AG09319 (cell line): ENCODE measurements at regions not wholly inside any gene's neighbourhood (a gene's known extent, or its start where the extent isn't known, plus 50 kb on each side); places are given as distances from the start of the nearest gene placed in this dataset.

Experiments used
- DNase-seq: peaks from one replicate; pipeline ENCODE4 v3.0.0-alpha.2; 2010; ENCODE audit warnings: low read depth; ENCODE audit errors: extremely low read depth
- CTCF ChIP-seq: IDR thresholded peaks from 2 replicates; pipeline ENCODE4 v1.5.1; 2011; ENCODE audit warnings: low read depth, mild to moderate bottlenecking, inconsistent platforms, low read length, moderate library complexity

DNA sequence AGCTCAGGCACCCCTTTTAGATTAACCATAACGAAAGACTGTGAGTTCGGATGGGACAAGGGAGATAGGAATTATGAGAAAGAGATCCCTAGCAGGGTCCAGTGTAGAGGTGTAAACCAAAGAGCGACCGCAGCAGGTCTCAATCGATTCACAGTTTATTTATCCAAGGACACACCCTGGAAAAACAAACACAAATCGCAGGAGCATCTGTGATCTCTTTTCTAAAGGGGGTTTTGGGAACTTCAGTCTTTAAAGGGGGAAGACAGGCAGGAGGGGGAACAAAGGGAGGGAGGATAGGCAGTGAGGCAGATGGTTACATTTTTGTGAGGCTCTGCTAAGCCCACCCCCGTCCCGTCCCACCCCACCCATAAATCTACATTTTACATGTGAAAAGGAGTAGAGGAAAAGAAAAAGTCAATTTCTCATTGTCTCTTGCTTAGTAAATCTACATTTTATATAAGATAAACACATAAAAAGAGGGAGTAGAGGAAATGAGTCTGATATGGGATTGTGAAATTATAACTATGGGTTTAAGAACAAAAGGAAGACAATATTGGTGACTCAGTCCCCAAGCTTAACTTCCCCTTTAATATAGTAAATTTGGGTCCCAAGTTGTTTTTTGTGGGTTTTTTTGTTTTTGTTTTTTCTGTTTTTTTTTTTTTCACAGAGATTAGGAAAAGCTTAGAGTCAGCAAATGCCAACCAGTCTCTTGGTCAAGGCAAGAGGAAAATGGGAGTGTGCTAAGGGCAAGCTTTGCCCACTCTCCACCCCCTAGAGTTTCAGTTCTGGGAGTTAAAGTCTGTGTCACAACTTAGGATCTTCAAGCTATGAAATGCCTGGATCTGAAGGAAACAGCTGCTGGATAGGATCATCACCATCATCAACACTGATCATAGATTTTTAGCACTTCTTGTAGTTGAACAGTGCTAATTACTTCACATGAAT lies 160.9 kb upstream of the CDH5 start:
- TF ChIP-seq CTCF = no peak

GRCh38 chr16:66204756-66205155 lies 161.7 kb upstream of the CDH5 start:
- TF ChIP-seq CTCF = no peak
- DNase-seq = no peak

More for the DNA sequence above, 160.9 kb upstream of the CDH5 start:
- no peak for DNase-seq

- no peak for TF ChIP-seq CTCF
- no peak for DNase-seq
These were observed 163.0 kb upstream of the CDH5 start for GRCh38 chr16:66203476-66203875.

GRCh38 chr16:66199189-66199588 lies 167.3 kb upstream of the CDH5 start:
- TF ChIP-seq CTCF = no peak
- peak; percentile 16 for DNase-seq

GRCh38 chr16:66198641-66199040 lies 167.8 kb upstream of the CDH5 start:
- DNase-seq = no peak
- no peak for TF ChIP-seq CTCF

DNA sequence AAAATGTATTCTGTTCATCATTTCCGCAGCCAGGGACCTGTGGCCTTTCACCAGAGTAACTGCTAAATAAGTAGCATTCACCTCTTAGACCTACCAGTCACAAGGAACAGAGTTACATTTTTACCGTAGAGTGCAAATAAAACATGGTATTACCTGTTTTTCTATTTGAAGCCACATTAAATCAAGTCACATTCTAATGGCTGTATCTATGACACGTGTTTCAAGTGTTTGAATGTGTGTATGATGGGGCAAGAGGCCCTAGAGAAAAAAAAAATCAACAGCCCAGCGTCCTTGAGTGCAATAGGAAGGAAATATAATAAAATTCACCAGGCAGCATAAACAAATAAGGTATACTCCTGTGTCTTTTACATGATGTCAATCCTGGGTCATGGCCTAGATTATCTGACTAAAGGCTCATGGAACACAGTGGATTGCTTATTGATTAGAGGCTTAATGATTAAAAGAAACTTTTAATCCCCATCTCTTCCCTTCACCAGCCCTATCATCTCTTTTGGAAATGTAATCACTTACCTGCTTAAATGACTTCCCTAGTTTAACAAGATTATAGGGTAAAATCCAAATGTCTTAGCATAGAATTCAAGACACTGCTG lies 168.7 kb upstream of the CDH5 start:
- DNase-seq = no peak

More for the DNA sequence above, 168.7 kb upstream of the CDH5 start:
- no peak for TF ChIP-seq CTCF
